ENCODE measurements at regions not wholly inside any gene's neighbourhood (a gene's known extent, or its start where the extent isn't known, plus 50 kb on each side); places are given as distances from the start of the nearest gene placed in this dataset.

DNA sequence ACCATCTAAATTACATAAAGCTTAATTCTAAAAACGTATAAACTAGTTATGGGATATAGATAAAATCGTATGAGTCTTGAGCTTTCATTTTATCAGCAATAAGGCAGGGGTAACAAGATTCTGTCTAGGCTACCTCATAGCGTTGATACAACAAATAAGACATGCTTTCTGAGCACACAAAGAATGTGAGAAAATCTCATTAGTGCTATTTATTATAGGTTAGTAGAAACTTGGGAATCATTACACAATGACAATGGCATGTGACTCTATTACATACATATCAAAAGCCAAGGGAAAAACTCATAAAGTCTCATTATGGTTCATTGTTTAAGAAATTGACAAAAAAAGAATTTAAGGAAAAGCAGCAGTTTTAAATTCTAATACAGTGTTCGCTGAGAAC lies 448.6 kb downstream of the PLK2 start:
- peaks cover 5% of the 10 kb centered on the region for H3K27me3 Mint-ChIP-seq

GRCh38 chr5:58009754-58010153 lies 450.1 kb downstream of the PLK2 start:
- ATAC-seq (ENCODE audit: low read depth in 2 of 2) (no peak), DNase-seq (no peak)
- Mint-ChIP-seq H3K4me1 (no peaks in the 10 kb centered on the region), H3K4me3 (no peak overlapping the region), H3K36me3 (no peaks in the 10 kb centered on the region), H3K9me3 (no peaks in the 10 kb centered on the region), H3K27ac (no peak overlapping the region), H3K27me3 (peaks cover 5% of the 10 kb centered on the region)
- no peak overlapping the region for H3K27ac ChIP-seq (ENCODE audit: insufficient read depth, low read length, poor library complexity, severe bottlenecking)
- no peaks in the 10 kb centered on the region for H3K27me3 ChIP-seq (ENCODE audit: control insufficient read depth, insufficient read depth, low read length)
- H3K4me1 ChIP-seq (ENCODE audit: control insufficient read depth, insufficient read depth, low read length, poor library complexity, severe bottlenecking): no peaks in the 10 kb centered on the region
- no peaks in the 10 kb centered on the region for H3K9me3 ChIP-seq (ENCODE audit: control insufficient read depth in 2 of 2, low read length in 2 of 2)
- H3K4me3 ChIP-seq (ENCODE audit: low read depth, low read length): no peak overlapping the region
- no peaks in the 10 kb centered on the region for H3K36me3 ChIP-seq (ENCODE audit: control insufficient read depth, insufficient read depth, low read length)

More for the DNA sequence above, 448.6 kb downstream of the PLK2 start:
- no peaks in the 10 kb centered on the region for H3K9me3 Mint-ChIP-seq
- H3K9me3 ChIP-seq (ENCODE audit: control insufficient read depth in 2 of 2, low read length in 2 of 2): no peaks in the 10 kb centered on the region
- H3K27ac ChIP-seq (ENCODE audit: insufficient read depth, low read length, poor library complexity, severe bottlenecking): no peak overlapping the region
- H3K27me3 ChIP-seq (ENCODE audit: control insufficient read depth, insufficient read depth, low read length): no peaks in the 10 kb centered on the region
- H3K36me3 ChIP-seq (ENCODE audit: control insufficient read depth, insufficient read depth, low read length): no peaks in the 10 kb centered on the region
- H3K4me3 Mint-ChIP-seq: no peak overlapping the region
- DNase-seq (no peak), ATAC-seq (ENCODE audit: low read depth in 2 of 2) (no peak)
- no peak overlapping the region for H3K27ac Mint-ChIP-seq
- no peaks in the 10 kb centered on the region for H3K4me1 Mint-ChIP-seq
- H3K4me1 ChIP-seq (ENCODE audit: control insufficient read depth, insufficient read depth, low read length, poor library complexity, severe bottlenecking): no peaks in the 10 kb centered on the region
- no peaks in the 10 kb centered on the region for H3K36me3 Mint-ChIP-seq
- H3K4me3 ChIP-seq (ENCODE audit: low read depth, low read length): no peak overlapping the region

GRCh38 chr5:58002323-58002722 lies 457.6 kb downstream of the PLK2 start:
- DNase-seq (no peak), ATAC-seq (ENCODE audit: low read depth in 2 of 2) (no peak)
- H3K4me1 ChIP-seq (ENCODE audit: control insufficient read depth, insufficient read depth, low read length, poor library complexity, severe bottlenecking): no peaks in the 10 kb centered on the region
- Mint-ChIP-seq H3K36me3 (no peaks in the 10 kb centered on the region), H3K9me3 (peaks cover 0 to 8% (median 1%) of the 10 kb centered on the region in 7 donors), H3K4me1 (no peaks in the 10 kb centered on the region), H3K4me3 (no peak overlapping the region), H3K27me3 (no peaks in the 10 kb centered on the region), H3K27ac (no peak overlapping the region)
- no peak overlapping the region for H3K27ac ChIP-seq (ENCODE audit: insufficient read depth, low read length, poor library complexity, severe bottlenecking)
- H3K36me3 ChIP-seq (ENCODE audit: control insufficient read depth, insufficient read depth, low read length): no peaks in the 10 kb centered on the region
- no peaks in the 10 kb centered on the region for H3K27me3 ChIP-seq (ENCODE audit: control insufficient read depth, insufficient read depth, low read length)
- no peak overlapping the region for H3K4me3 ChIP-seq (ENCODE audit: low read depth, low read length)
- H3K9me3 ChIP-seq (ENCODE audit: control insufficient read depth in 2 of 2, low read length in 2 of 2): no peaks in the 10 kb centered on the region

GRCh38 chr5:57993866-57994265 lies 466.0 kb downstream of the PLK2 start:
- H3K27me3 Mint-ChIP-seq: no peaks in the 10 kb centered on the region
- H3K9me3 ChIP-seq (ENCODE audit: control insufficient read depth in 2 of 2, low read length in 2 of 2): no peaks in the 10 kb centered on the region
- no peaks in the 10 kb centered on the region for H3K4me1 Mint-ChIP-seq
- H3K36me3 ChIP-seq (ENCODE audit: control insufficient read depth, insufficient read depth, low read length): no peaks in the 10 kb centered on the region
- H3K4me1 ChIP-seq (ENCODE audit: control insufficient read depth, insufficient read depth, low read length, poor library complexity, severe bottlenecking): no peaks in the 10 kb centered on the region
- no peak overlapping the region for H3K27ac Mint-ChIP-seq
- ATAC-seq (ENCODE audit: low read depth in 2 of 2): no peak
- no peaks in the 10 kb centered on the region for H3K36me3 Mint-ChIP-seq
- no peak overlapping the region for H3K4me3 ChIP-seq (ENCODE audit: low read depth, low read length)
- H3K27ac ChIP-seq (ENCODE audit: insufficient read depth, low read length, poor library complexity, severe bottlenecking): no peak overlapping the region
- H3K27me3 ChIP-seq (ENCODE audit: control insufficient read depth, insufficient read depth, low read length): no peaks in the 10 kb centered on the region
- DNase-seq: no peak
- no peak overlapping the region for H3K4me3 Mint-ChIP-seq
- H3K9me3 Mint-ChIP-seq: peaks cover 0 to 8% (median 1%) of the 10 kb centered on the region in 7 donors

DNA sequence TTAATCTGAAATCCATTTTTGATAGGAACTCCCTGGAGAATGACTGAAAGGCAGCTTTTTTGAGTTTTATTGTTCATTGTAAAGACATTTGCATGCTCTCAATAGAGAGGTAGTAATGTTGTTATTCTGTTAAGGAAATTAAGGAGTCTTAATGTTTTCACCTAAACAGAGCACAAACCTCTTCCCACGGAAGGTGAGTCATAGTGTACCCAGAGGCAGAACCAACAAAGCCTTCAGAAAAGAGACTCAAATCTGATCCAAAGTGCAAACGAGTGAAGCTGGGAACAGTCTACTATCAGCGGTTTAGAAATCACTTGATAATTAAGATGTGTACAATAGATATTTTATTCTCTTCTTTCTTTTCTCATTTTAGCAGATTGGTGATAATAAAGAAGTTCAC lies 470.5 kb downstream of the PLK2 start:
- no peaks in the 10 kb centered on the region for H3K27me3 ChIP-seq (ENCODE audit: control insufficient read depth, insufficient read depth, low read length)
- no peaks in the 10 kb centered on the region for H3K36me3 Mint-ChIP-seq
- ATAC-seq (ENCODE audit: low read depth in 2 of 2): no peak

DNA sequence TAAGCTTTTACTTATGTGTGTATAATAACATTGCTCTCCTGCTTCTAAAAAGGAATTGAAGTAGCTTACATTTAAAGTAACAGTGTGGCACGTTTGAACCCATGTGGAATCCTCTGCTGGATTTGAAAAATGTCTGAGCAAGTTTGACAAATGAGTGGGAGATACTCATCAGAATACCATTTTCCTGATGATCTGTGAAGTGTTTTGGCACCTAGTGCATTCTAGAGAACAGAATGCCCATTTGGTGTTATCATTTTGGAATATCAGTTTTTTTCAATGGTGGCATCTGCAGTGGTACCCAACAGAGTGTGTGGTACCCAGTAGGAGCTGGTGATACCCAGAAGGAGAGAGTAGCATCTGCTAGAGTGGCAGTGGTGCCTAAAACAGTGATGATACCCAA lies 471.1 kb downstream of the PLK2 start:
- H3K36me3 ChIP-seq (ENCODE audit: control insufficient read depth, insufficient read depth, low read length): no peaks in the 10 kb centered on the region
- no peaks in the 10 kb centered on the region for H3K4me1 Mint-ChIP-seq
- no peaks in the 10 kb centered on the region for H3K9me3 ChIP-seq (ENCODE audit: control insufficient read depth in 2 of 2, low read length in 2 of 2)
- no peaks in the 10 kb centered on the region for H3K4me1 ChIP-seq (ENCODE audit: control insufficient read depth, insufficient read depth, low read length, poor library complexity, severe bottlenecking)
- no peaks in the 10 kb centered on the region for H3K27me3 Mint-ChIP-seq
- peaks cover 0 to 5% (median 0%) of the 10 kb centered on the region in 7 donors for H3K9me3 Mint-ChIP-seq
- no peak overlapping the region for H3K27ac ChIP-seq (ENCODE audit: insufficient read depth, low read length, poor library complexity, severe bottlenecking)
- ATAC-seq (ENCODE audit: low read depth in 2 of 2) (no peak), DNase-seq (no peak)
- no peak overlapping the region for H3K27ac Mint-ChIP-seq
- no peaks in the 10 kb centered on the region for H3K27me3 ChIP-seq (ENCODE audit: control insufficient read depth, insufficient read depth, low read length)
- H3K36me3 Mint-ChIP-seq: no peaks in the 10 kb centered on the region
- H3K4me3 ChIP-seq (ENCODE audit: low read depth, low read length): no peak overlapping the region
- no peak overlapping the region for H3K4me3 Mint-ChIP-seq

More for the DNA sequence above, 470.5 kb downstream of the PLK2 start:
- Mint-ChIP-seq H3K27ac (no peak overlapping the region), H3K27me3 (no peaks in the 10 kb centered on the region), H3K4me3 (no peak overlapping the region), H3K9me3 (peaks cover 0 to 5% (median 0%) of the 10 kb centered on the region in 7 donors), H3K4me1 (no peaks in the 10 kb centered on the region)
- Histone ChIP-seq H3K9me3 (ENCODE audit: control insufficient read depth in 2 of 2, low read length in 2 of 2) (no peaks in the 10 kb centered on the region), H3K27ac (ENCODE audit: insufficient read depth, low read length, poor library complexity, severe bottlenecking) (no peak overlapping the region), H3K4me3 (ENCODE audit: low read depth, low read length) (no peak overlapping the region), H3K36me3 (ENCODE audit: control insufficient read depth, insufficient read depth, low read length) (no peaks in the 10 kb centered on the region), H3K4me1 (ENCODE audit: control insufficient read depth, insufficient read depth, low read length, poor library complexity, severe bottlenecking) (no peaks in the 10 kb centered on the region)
- DNase-seq: no peak

- peaks cover 0 to 5% (median 0%) of the 10 kb centered on the region in 7 donors for H3K9me3 Mint-ChIP-seq
- H3K4me1 Mint-ChIP-seq: no peaks in the 10 kb centered on the region
- Histone ChIP-seq H3K4me3 (ENCODE audit: low read depth, low read length) (no peak overlapping the region), H3K9me3 (ENCODE audit: control insufficient read depth in 2 of 2, low read length in 2 of 2) (no peaks in the 10 kb centered on the region), H3K27me3 (ENCODE audit: control insufficient read depth, insufficient read depth, low read length) (no peaks in the 10 kb centered on the region), H3K36me3 (ENCODE audit: control insufficient read depth, insufficient read depth, low read length) (no peaks in the 10 kb centered on the region), H3K27ac (ENCODE audit: insufficient read depth, low read length, poor library complexity, severe bottlenecking) (no peak overlapping the region), H3K4me1 (ENCODE audit: control insufficient read depth, insufficient read depth, low read length, poor library complexity, severe bottlenecking) (no peaks in the 10 kb centered on the region)
- H3K4me3 Mint-ChIP-seq: no peak overlapping the region
- H3K27ac Mint-ChIP-seq: no peak overlapping the region
- DNase-seq: no peak
- no peak for ATAC-seq (ENCODE audit: low read depth in 2 of 2)
- no peaks in the 10 kb centered on the region for H3K27me3 Mint-ChIP-seq
- no peaks in the 10 kb centered on the region for H3K36me3 Mint-ChIP-seq
Measured at GRCh38 chr5:57987552-57987951, 472.3 kb downstream of the PLK2 start.

- Mint-ChIP-seq H3K4me3 (no peak overlapping the region), H3K27me3 (no peaks in the 10 kb centered on the region), H3K36me3 (no peaks in the 10 kb centered on the region), H3K9me3 (peaks cover 0 to 5% (median 0%) of the 10 kb centered on the region in 7 donors), H3K4me1 (no peaks in the 10 kb centered on the region), H3K27ac (no peak overlapping the region)
- no peaks in the 10 kb centered on the region for H3K27me3 ChIP-seq (ENCODE audit: control insufficient read depth, insufficient read depth, low read length)
- no peaks in the 10 kb centered on the region for H3K36me3 ChIP-seq (ENCODE audit: control insufficient read depth, insufficient read depth, low read length)
- no peaks in the 10 kb centered on the region for H3K4me1 ChIP-seq (ENCODE audit: control insufficient read depth, insufficient read depth, low read length, poor library complexity, severe bottlenecking)
- H3K27ac ChIP-seq (ENCODE audit: insufficient read depth, low read length, poor library complexity, severe bottlenecking): no peak overlapping the region
- DNase-seq (no peak), ATAC-seq (ENCODE audit: low read depth in 2 of 2) (no peak)
- no peaks in the 10 kb centered on the region for H3K9me3 ChIP-seq (ENCODE audit: control insufficient read depth in 2 of 2, low read length in 2 of 2)
- no peak overlapping the region for H3K4me3 ChIP-seq (ENCODE audit: low read depth, low read length)
Measured at GRCh38 chr5:57986761-57987341, 473.0 kb downstream of the PLK2 start.

All from CD4-positive, CD25-positive, alpha-beta regulatory T cell (primary cell).